ENCODE measurements at regions not wholly inside any gene's neighbourhood (a gene's known extent, or its start where the extent isn't known, plus 50 kb on each side); places are given as distances from the start of the nearest gene placed in this dataset.

- no peaks in the 10 kb centered on the region for H3K27me3 ChIP-seq (replicated peaks in 1 of 4; ENCODE audit: control insufficient read depth in 3 of 4, extremely low read depth in 1 of 4, insufficient read depth in 3 of 4, low read length in 3 of 4)
- no peak overlapping the region for H3K4ac ChIP-seq (replicated peaks; ENCODE audit: insufficient read length, low read depth, low read length)
- ChIA-PET POLR2A (ENCODE audit: partially characterized antibody) (no interaction called here), CTCF (ENCODE audit: partially characterized antibody) (interaction anchor here (0.8 kb wide), 1 partner anchor 147 kb away, joined by 3 read pairs; no protein-coding TSS in a partner anchor)
- H3K4me2 ChIP-seq (ENCODE audit: insufficient read depth in 1 of 2, low read depth in 2 of 2, low read length in 2 of 2) = no peak overlapping the region
- H3K4me1 ChIP-seq (replicated peaks in 1 of 4; ENCODE audit: control insufficient read depth in 3 of 4, insufficient read depth in 4 of 4, low read length in 3 of 4) = no peaks in the 10 kb centered on the region
- H3K4me3 ChIP-seq (ENCODE audit: extremely low read depth in 1 of 4, insufficient read depth in 2 of 4, low read depth in 3 of 4, low read length in 4 of 4) = no peak overlapping the region
- WGBS, 2 experiments (ENCODE audit: extremely low coverage in 1 of 2, insufficient coverage in 1 of 2, insufficient read length in 1 of 2, insufficient replicate concordance in 2 of 2, low coverage in 1 of 2, low lambda C conversion rate in 2 of 2, missing lambda C conversion rate in 1 of 2) = 92% methylated on average over 2 of the region's 2 CpGs; no CpG with 5 or more reads in 1 of the 2 experiments
- no peaks in the 10 kb centered on the region for H3K79me2 ChIP-seq (ENCODE audit: control insufficient read depth in 1 of 2, insufficient read depth in 2 of 2, low read length in 2 of 2)
- no peaks in the 10 kb centered on the region for H3K9me3 ChIP-seq (ENCODE audit: insufficient read depth in 2 of 2, low read depth in 1 of 2, low read length in 1 of 2)
- H3K23me2 ChIP-seq (ENCODE audit: low read depth, low read length) = no peaks in the 10 kb centered on the region
- H3K14ac ChIP-seq (ENCODE audit: insufficient read length) = no peak overlapping the region
- FAIRE-seq (no peak), DNase-seq (ENCODE audit: low read depth in 1 of 2, low spot score in 2 of 2) (no peak)
- H2BK120ac ChIP-seq (replicated peaks; ENCODE audit: low read depth, low read length) = no peak overlapping the region
- no peak overlapping the region for H3K27ac ChIP-seq (ENCODE audit: low read depth, low read length)
- H3K36me3 ChIP-seq (ENCODE audit: control insufficient read depth in 2 of 4, insufficient read depth in 4 of 4, low read length in 3 of 4) = no peaks in the 10 kb centered on the region
- H3K9ac ChIP-seq (replicated peaks in 1 of 4; ENCODE audit: extremely low read depth in 1 of 4, low read depth in 3 of 4, low read length in 3 of 4) = no peak overlapping the region
- no peak overlapping the region for H2BK12ac ChIP-seq (ENCODE audit: low read depth, low read length)
- no peaks in the 10 kb centered on the region for H4K20me1 ChIP-seq (replicated peaks in 1 of 2; ENCODE audit: control insufficient read depth in 1 of 2, insufficient read depth in 2 of 2, low read length in 2 of 2)
- no peak overlapping the region for H2AK5ac ChIP-seq (ENCODE audit: low read depth, low read length)
- H4K5ac ChIP-seq (ENCODE audit: insufficient read length, low read depth, low read length) = no peak overlapping the region
- H3K79me1 ChIP-seq (ENCODE audit: low read depth, low read length) = no peaks in the 10 kb centered on the region
- no peak overlapping the region for H3K18ac ChIP-seq (ENCODE audit: extremely low read depth, low read length)
- no peak overlapping the region for H4K91ac ChIP-seq (replicated peaks; ENCODE audit: insufficient read length, low read length)
- H2BK20ac ChIP-seq (ENCODE audit: low read length) = no peak overlapping the region
- no peak overlapping the region for H4K8ac ChIP-seq (ENCODE audit: extremely low read depth, insufficient read depth, low read length)
- no peak overlapping the region for H3K23ac ChIP-seq (ENCODE audit: insufficient read length)
- no peak overlapping the region for H3K56ac ChIP-seq (replicated peaks; ENCODE audit: insufficient read length, low read depth, low read length)
- no peak overlapping the region for H2AFZ ChIP-seq (ENCODE audit: low read length)
- H2BK15ac ChIP-seq (ENCODE audit: low read length) = no peak overlapping the region
- H2BK5ac ChIP-seq (ENCODE audit: low read depth, low read length) = no peak overlapping the region
- TF ChIP-seq, protein P1, sequence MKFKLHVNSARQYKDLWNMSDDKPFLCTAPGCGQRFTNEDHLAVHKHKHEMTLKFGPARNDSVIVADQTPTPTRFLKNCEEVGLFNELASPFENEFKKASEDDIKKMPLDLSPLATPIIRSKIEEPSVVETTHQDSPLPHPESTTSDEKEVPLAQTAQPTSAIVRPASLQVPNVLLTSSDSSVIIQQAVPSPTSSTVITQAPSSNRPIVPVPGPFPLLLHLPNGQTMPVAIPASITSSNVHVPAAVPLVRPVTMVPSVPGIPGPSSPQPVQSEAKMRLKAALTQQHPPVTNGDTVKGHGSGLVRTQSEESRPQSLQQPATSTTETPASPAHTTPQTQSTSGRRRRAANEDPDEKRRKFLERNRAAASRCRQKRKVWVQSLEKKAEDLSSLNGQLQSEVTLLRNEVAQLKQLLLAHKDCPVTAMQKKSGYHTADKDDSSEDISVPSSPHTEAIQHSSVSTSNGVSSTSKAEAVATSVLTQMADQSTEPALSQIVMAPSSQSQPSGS (IDR thresholded peaks at IDR 0.05; ENCODE audit: low read length) = no peak
- TF ChIP-seq EGR1 (IDR thresholded peaks at IDR 0.05; ENCODE audit: borderline replicate concordance, low read depth, low read length) = no peak
These were observed 384.2 kb downstream of the TLL1 start for GRCh38 chr4:166257276-166257675.
